Adrenal gland (tissue), 9 donors: ENCODE measurements at regions not wholly inside any gene's neighbourhood (a gene's known extent, or its start where the extent isn't known, plus 50 kb on each side); places are given as distances from the start of the nearest gene placed in this dataset.

Experiments
- DNase-seq, 7 donors: peaks; one replicate each; pipeline ENCODE4 v3.0.0-alpha.2; 2019 to 2020
- H3K27ac ChIP-seq, 5 donors: fragments of 200-600 bp; sonication (generic) in 4 of 5; 1 replicate in 3 of 5; 2 replicates in 2 of 5; pipeline versions ENCODE4 v1.5.1 to v1.8.0; 2016 to 2020; ENCODE audit warnings: mild to moderate bottlenecking in 1 of 5
- H3K27me3 ChIP-seq: fragments of 200-600 bp; 2 replicates; pipeline ENCODE4 v1.8.0; 2021
- H3K36me3 ChIP-seq, 2 donors: fragments of 200-600 bp; replicated peaks in 1 of 2; 1 replicate in 1 of 2; 2 replicates in 1 of 2; pipeline versions ENCODE4 v1.5.1 to v1.8.0; 2018 to 2022
- H3K4me1 ChIP-seq, 2 donors: fragments of 200-600 bp; replicated peaks in 1 of 2; 1 replicate in 1 of 2; 2 replicates in 1 of 2; pipeline versions ENCODE4 v1.5.1 to v1.8.0; 2018 to 2021
- H3K4me3 ChIP-seq, 4 donors: fragments of 200-600 bp; sonication (generic) in 3 of 4; one replicate each; pipeline ENCODE4 v1.5.1; 2016 to 2018
- H3K9me3 ChIP-seq, 3 donors: fragments of 200-600 bp; sonication (generic) in 1 of 3; replicated peaks in 1 of 3; 1 replicate in 2 of 3; 2 replicates in 1 of 3; pipeline versions ENCODE4 v1.5.1 to v1.8.0; 2016 to 2021
- POLR2A ChIP-seq, 2 donors: fragments of 450-650 bp; IDR thresholded peaks; one replicate each; pipeline ENCODE4 v1.6.1; 2017; ENCODE audit warnings: antibody characterized with exemption in 2 of 2, mild to moderate bottlenecking in 2 of 2, moderate library complexity in 1 of 2
- WGBS, 4 donors: extraction: QIAGEN DNeasy Blood & Tissue Kit in 2 of 4; methylation state at CpG; one replicate each; pipeline versions ENCODE4 v1.1.5 to v1.1.7; 2013 to 2017; 5-methylcytosine and 5-hydroxymethylcytosine counted together
- intact Hi-C, 2 donors: fragments of 100-400 bp; cut with DNase I; formaldehyde crosslinking; loops; one replicate each; pipeline versions ENCODE4 v1.14.1 to v1.15.0; 2022 to 2023
- TF ChIP-seq, protein P1 (sequence below), 6 experiments: fragments of 450-650 bp in 4 of 6; fragments of 200-600 bp in 2 of 6; sonication (generic) in 1 of 6; IDR thresholded peaks; 1 replicate in 5 of 6; 2 replicates in 1 of 6; pipeline versions ENCODE4 v1.5.1 to v1.8.0; 2016 to 2021; ENCODE audit warnings: antibody characterized with exemption in 6 of 6, mild to moderate bottlenecking in 2 of 6, moderate library complexity in 1 of 6
- donor health status: healthy with polysubstance abuse.
- donor health status: Bipolar disorder and iron deficiency.
- donor health status: DM: yes; HTN: yes; CAD: no.
- donor health status: DM: no; HTN: no; CAD: no.
- donor health status: DM: no; HTN: no; CAD: no.

DNA sequence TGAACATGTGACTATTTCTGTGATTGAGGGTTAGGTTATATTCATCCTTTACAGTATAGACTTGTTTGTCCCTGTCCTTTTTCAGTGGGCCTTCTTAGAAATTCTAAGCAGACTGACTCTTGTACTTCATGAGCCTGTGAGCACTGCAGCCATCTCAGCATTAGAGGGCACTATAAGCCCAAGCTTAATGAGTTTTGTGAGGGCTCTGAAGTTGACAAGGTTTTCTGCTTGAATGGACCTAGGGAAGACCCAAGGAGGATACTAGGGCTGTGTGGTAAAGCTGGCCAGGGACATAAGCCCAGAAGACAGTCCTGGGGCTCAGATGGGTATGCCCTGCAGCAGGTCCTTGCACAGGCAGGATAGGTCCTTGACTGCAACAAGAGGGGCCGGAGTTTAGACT is 126.5 kb downstream of the MRPS30 start:
- Histone ChIP-seq H3K27ac (no peak overlapping the region), H3K4me1 (no peaks in the 10 kb centered on the region), H3K4me3 (no peak overlapping the region), H3K27me3 (no peaks in the 10 kb centered on the region), H3K9me3 (no peaks in the 10 kb centered on the region), H3K36me3 (no peaks in the 10 kb centered on the region)
- no peak for DNase-seq
- no peak for TF ChIP-seq POLR2A (IDR thresholded peaks at IDR 0.05)
- TF ChIP-seq, protein P1, sequence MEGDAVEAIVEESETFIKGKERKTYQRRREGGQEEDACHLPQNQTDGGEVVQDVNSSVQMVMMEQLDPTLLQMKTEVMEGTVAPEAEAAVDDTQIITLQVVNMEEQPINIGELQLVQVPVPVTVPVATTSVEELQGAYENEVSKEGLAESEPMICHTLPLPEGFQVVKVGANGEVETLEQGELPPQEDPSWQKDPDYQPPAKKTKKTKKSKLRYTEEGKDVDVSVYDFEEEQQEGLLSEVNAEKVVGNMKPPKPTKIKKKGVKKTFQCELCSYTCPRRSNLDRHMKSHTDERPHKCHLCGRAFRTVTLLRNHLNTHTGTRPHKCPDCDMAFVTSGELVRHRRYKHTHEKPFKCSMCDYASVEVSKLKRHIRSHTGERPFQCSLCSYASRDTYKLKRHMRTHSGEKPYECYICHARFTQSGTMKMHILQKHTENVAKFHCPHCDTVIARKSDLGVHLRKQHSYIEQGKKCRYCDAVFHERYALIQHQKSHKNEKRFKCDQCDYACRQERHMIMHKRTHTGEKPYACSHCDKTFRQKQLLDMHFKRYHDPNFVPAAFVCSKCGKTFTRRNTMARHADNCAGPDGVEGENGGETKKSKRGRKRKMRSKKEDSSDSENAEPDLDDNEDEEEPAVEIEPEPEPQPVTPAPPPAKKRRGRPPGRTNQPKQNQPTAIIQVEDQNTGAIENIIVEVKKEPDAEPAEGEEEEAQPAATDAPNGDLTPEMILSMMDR (IDR thresholded peaks at IDR 0.05) = no peak
- intact Hi-C loops = no loop called here
- WGBS, 4 donors = 78 to 95% (median 91%) methylated on average over 1 of the region's 1 CpG; no CpG with 5 or more reads in 1 of the 4 donors

DNA sequence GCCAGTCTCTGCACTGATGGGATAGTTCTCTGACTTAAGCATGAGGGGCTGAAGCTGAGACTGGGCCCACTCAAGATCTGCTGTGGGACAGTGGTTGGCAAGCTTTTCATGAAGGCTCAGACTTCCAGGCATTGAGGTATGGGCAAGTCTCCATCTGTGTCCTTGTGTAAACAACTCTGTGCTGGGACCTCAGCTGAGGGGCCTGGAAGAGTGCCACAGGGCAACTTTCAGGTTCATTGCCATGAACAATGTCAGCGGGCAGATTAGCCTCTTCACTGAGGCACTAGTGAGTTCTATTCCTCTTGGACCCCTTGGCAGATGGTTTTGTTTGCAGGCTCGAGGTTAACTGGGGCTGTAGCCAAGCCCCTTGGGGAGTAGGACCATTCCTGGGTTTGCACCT is 127.1 kb downstream of the MRPS30 start:
- TF ChIP-seq POLR2A (IDR thresholded peaks at IDR 0.05) = no peak
- TF ChIP-seq, protein P1 (IDR thresholded peaks at IDR 0.05) = no peak
- no peak overlapping the region for H3K4me3 ChIP-seq
- no peaks in the 10 kb centered on the region for H3K9me3 ChIP-seq
- H3K4me1 ChIP-seq = no peaks in the 10 kb centered on the region
- H3K36me3 ChIP-seq = no peaks in the 10 kb centered on the region
- H3K27me3 ChIP-seq = no peaks in the 10 kb centered on the region
- DNase-seq = no peak
- intact Hi-C loops = no loop called here
- 40 to 75% (median 59%) methylated on average over 1 to 2 of the region's 2 CpGs for WGBS, 4 donors
- H3K27ac ChIP-seq = no peak overlapping the region

DNA sequence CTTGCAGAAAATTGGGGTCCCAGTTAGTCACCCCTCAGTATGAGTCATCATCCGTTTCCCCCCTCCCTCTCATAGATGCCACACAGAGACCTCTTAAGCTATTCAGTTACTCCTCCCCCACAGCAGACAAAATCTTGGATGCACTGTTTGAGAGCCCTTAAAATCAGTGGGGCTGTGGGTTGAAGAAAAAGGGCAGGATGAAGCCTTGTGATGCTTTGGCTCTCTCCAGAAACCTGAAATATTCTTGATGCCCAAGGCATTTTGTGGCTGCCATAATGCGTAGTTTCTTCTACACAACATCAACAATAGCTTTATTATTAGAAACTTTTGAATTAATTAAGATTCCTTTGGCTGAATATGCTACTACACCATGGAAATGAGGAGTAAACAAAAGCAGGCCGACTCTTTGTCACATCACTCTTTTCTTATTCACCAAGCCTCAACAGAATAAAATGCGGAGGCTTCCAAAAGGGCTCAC is 133.8 kb downstream of the MRPS30 start:
- TF ChIP-seq, protein P1 (IDR thresholded peaks at IDR 0.05) = no peak
- no peak for TF ChIP-seq POLR2A (IDR thresholded peaks at IDR 0.05)
- no peaks in the 10 kb centered on the region for H3K27me3 ChIP-seq
- H3K9me3 ChIP-seq = no peaks in the 10 kb centered on the region
- no peak for DNase-seq
- no peak overlapping the region for H3K4me3 ChIP-seq
- H3K4me1 ChIP-seq = no peaks in the 10 kb centered on the region
- H3K27ac ChIP-seq = no peak overlapping the region
- WGBS, 4 donors = 57 to 64% (median 62%) methylated on average over 4 of the region's 4 CpGs
- no peaks in the 10 kb centered on the region for H3K36me3 ChIP-seq
- intact Hi-C loops = no loop called here

DNA sequence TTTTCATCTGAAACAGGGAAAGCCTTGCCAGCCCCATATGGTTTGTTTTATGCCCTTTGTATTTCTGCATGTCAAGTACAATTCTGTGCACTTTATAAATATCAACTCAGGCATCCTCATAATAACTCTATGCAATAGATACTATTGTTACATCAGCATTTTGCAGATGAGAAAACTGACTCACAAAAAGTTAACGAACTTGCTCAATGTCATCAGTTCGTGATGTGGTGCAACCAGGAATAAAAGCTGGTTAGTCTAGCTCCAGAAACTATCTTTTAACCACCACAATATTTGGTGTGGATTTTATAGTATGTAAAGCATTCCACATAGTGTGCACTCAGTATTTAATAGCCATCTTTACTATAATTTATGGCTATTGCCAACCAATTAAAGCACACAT is 134.9 kb downstream of the MRPS30 start:
- Histone ChIP-seq H3K4me3 (no peak overlapping the region), H3K27ac (no peak overlapping the region), H3K36me3 (no peaks in the 10 kb centered on the region), H3K4me1 (no peaks in the 10 kb centered on the region), H3K9me3 (no peaks in the 10 kb centered on the region), H3K27me3 (no peaks in the 10 kb centered on the region)
- TF ChIP-seq, protein P1 (IDR thresholded peaks at IDR 0.05) = no peak
- TF ChIP-seq POLR2A (IDR thresholded peaks at IDR 0.05) = no peak
- 67 to 84% (median 79%) methylated on average over 2 of the region's 2 CpGs for WGBS, 4 donors
- no peak for DNase-seq
- intact Hi-C loops = no loop called here
